Endothelial cell of umbilical vein (primary cell): ENCODE measurements at regions not wholly inside any gene's neighbourhood (a gene's known extent, or its start where the extent isn't known, plus 50 kb on each side); places are given as distances from the start of the nearest gene placed in this dataset.

Source experiments
- EZH2 ChIP-seq: IDR thresholded peaks from 2 replicates; pipeline ENCODE4 v1.6.1; 2012; ENCODE audit warnings: borderline replicate concordance, low read depth, mild to moderate bottlenecking, moderate library complexity, low read length, inconsistent platforms; ENCODE audit not compliant: severe bottlenecking
- FOS ChIP-seq: IDR thresholded peaks from 2 replicates; pipeline ENCODE4 v1.6.1; 2011; ENCODE audit warnings: mild to moderate bottlenecking, low read length, moderate library complexity, borderline replicate concordance; ENCODE audit not compliant: insufficient read depth
- POLR2AphosphoS5 ChIP-seq: IDR thresholded peaks from 2 replicates; pipeline ENCODE4 v1.6.1; 2012; ENCODE audit warnings: low read depth, mild to moderate bottlenecking, control low read depth, low read length, moderate library complexity; ENCODE audit not compliant: insufficient read depth
- TF ChIP-seq, protein P1 (sequence below), 2 donors: IDR thresholded peaks; 1 replicate in 1 of 2; 2 replicates in 1 of 2; pipeline ENCODE4 v1.5.1; 2011; ENCODE audit warnings: low read length in 2 of 2, mild to moderate bottlenecking in 2 of 2, moderate library complexity in 2 of 2, control low read depth in 1 of 2, inconsistent platforms in 1 of 2, low read depth in 1 of 2; ENCODE audit not compliant: insufficient read depth in 1 of 2; ENCODE audit errors: extremely low read depth in 1 of 2
- TF ChIP-seq, protein P2 (sequence below): IDR thresholded peaks from 2 replicates; pipeline ENCODE4 v1.6.1; 2011; ENCODE audit not compliant: insufficient read depth, insufficient read length

DNA sequence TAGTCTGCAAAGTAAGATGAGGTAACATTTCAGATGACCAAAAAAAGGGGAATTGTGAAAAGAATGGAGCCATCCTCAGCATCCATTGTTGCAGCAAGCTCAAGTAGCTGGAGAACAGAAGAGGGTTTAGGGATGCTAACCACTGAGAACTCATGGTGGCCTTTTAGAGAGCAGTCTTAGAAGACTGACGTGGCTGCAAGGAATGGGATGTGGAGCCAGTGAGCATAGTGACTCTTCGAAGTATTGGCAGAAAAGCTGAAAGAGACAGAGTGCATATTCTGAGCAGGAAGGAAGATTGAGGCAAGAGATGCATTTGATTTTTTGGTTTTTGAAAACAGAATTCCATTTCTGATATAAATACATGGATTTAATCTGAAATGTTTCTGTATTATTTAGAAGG is 151.2 kb downstream of the UBE2E3 start:
- TF ChIP-seq EZH2 (no peak), POLR2AphosphoS5 (no peak), FOS (no peak)
- TF ChIP-seq, protein P1, sequence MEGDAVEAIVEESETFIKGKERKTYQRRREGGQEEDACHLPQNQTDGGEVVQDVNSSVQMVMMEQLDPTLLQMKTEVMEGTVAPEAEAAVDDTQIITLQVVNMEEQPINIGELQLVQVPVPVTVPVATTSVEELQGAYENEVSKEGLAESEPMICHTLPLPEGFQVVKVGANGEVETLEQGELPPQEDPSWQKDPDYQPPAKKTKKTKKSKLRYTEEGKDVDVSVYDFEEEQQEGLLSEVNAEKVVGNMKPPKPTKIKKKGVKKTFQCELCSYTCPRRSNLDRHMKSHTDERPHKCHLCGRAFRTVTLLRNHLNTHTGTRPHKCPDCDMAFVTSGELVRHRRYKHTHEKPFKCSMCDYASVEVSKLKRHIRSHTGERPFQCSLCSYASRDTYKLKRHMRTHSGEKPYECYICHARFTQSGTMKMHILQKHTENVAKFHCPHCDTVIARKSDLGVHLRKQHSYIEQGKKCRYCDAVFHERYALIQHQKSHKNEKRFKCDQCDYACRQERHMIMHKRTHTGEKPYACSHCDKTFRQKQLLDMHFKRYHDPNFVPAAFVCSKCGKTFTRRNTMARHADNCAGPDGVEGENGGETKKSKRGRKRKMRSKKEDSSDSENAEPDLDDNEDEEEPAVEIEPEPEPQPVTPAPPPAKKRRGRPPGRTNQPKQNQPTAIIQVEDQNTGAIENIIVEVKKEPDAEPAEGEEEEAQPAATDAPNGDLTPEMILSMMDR (IDR thresholded peaks at IDR 0.05; ENCODE audit: extremely low read depth in 1 of 2, insufficient read depth in 1 of 2, low read depth in 1 of 2, low read length in 2 of 2) = no peak
- TF ChIP-seq, protein P2, sequence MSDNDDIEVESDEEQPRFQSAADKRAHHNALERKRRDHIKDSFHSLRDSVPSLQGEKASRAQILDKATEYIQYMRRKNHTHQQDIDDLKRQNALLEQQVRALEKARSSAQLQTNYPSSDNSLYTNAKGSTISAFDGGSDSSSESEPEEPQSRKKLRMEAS = no peak
